ENCODE measurements at regions not wholly inside any gene's neighbourhood (a gene's known extent, or its start where the extent isn't known, plus 50 kb on each side); places are given as distances from the start of the nearest gene placed in this dataset.

- Histone ChIP-seq H3K9me3 (no peaks in the 10 kb centered on the region), H3K27ac (peak overlapping the region; percentile 86 to 87), H3K4me3 (no peak overlapping the region), H3K4me1 (peaks cover 47% of the 10 kb centered on the region), H3K27me3 (no peaks in the 10 kb centered on the region), H3K36me3 (ENCODE audit: low read depth, missing control alignments) (no peaks in the 10 kb centered on the region)
- TF ChIP-seq POLR2A (IDR thresholded peaks at IDR 0.05) (no peak), CTCF (IDR thresholded peaks at IDR 0.05) (no peak)
- peak; percentile 97 for DNase-seq
- 40 to 51% methylated on average over 18 to 19 of the region's 19 CpGs for WGBS, 2 donors
- intact Hi-C loops (cut with DNase I; ENCODE audit: low total_unique reads) = no loop called here
Measured at GRCh38 chr6:167683028-167683862, 143.5 kb upstream of the AFDN start.

- Histone ChIP-seq H3K9me3 (no peaks in the 10 kb centered on the region), H3K4me3 (no peak overlapping the region), H3K27me3 (no peaks in the 10 kb centered on the region), H3K27ac (peak overlapping the region; percentile 67 to 75), H3K4me1 (peaks cover 48% of the 10 kb centered on the region), H3K36me3 (ENCODE audit: low read depth, missing control alignments) (no peaks in the 10 kb centered on the region)
- DNase-seq = no peak
- 71 to 82% methylated on average over 12 to 14 of the region's 14 CpGs for WGBS, 2 donors
- TF ChIP-seq POLR2A (IDR thresholded peaks at IDR 0.05) (no peak), CTCF (IDR thresholded peaks at IDR 0.05) (no peak)
- intact Hi-C loops (cut with DNase I; ENCODE audit: low total_unique reads) = no loop called here
Measured at GRCh38 chr6:167684276-167685104, 142.2 kb upstream of the AFDN start.

- no peak for DNase-seq
- Histone ChIP-seq H3K9me3 (no peaks in the 10 kb centered on the region), H3K36me3 (ENCODE audit: low read depth, missing control alignments) (no peaks in the 10 kb centered on the region), H3K4me1 (peaks cover 46% of the 10 kb centered on the region), H3K27me3 (no peaks in the 10 kb centered on the region), H3K27ac (peak overlapping the region in 1 of 2 donors; percentile 36), H3K4me3 (no peak overlapping the region)
- intact Hi-C loops (cut with DNase I; ENCODE audit: low total_unique reads) = no loop called here
- TF ChIP-seq CTCF (IDR thresholded peaks at IDR 0.05) (no peak), POLR2A (IDR thresholded peaks at IDR 0.05) (no peak)
- 57 to 62% methylated on average over 10 of the region's 10 CpGs for WGBS, 2 donors
Measured at GRCh38 chr6:167685654-167686053, 141.1 kb upstream of the AFDN start.

GRCh38 chr6:167686204-167686893 lies 140.4 kb upstream of the AFDN start:
- no peaks in the 10 kb centered on the region for H3K27me3 ChIP-seq
- DNase-seq = no peak
- no peaks in the 10 kb centered on the region for H3K9me3 ChIP-seq
- no peak overlapping the region for H3K4me3 ChIP-seq
- no peak overlapping the region for H3K27ac ChIP-seq
- H3K36me3 ChIP-seq (ENCODE audit: low read depth, missing control alignments) = no peaks in the 10 kb centered on the region
- TF ChIP-seq CTCF (IDR thresholded peaks at IDR 0.05) (no peak), POLR2A (IDR thresholded peaks at IDR 0.05) (no peak)
- intact Hi-C loops (cut with DNase I; ENCODE audit: low total_unique reads) = no loop called here
- WGBS, 2 donors = 65 to 68% methylated on average over 7 of the region's 7 CpGs
- H3K4me1 ChIP-seq = peaks cover 46% of the 10 kb centered on the region
